ENCODE measurements at regions not wholly inside any gene's neighbourhood (a gene's known extent, or its start where the extent isn't known, plus 50 kb on each side); places are given as distances from the start of the nearest gene placed in this dataset.

- TF ChIP-seq CTCF (conservative IDR thresholded peaks at IDR 0.05; ENCODE audit: low read length) (peak; percentile 45), EZH2phosphoT487 (IDR thresholded peaks at IDR 0.05; ENCODE audit: borderline replicate concordance) (no peak)
Measured at GRCh38 chrX:727738-728621, 97.4 kb downstream of the SHOX start.

Data from Loucy (cell line).